ENCODE measurements at regions not wholly inside any gene's neighbourhood (a gene's known extent, or its start where the extent isn't known, plus 50 kb on each side); places are given as distances from the start of the nearest gene placed in this dataset.

- Mint-ChIP-seq H3K27me3 (ENCODE audit: insufficient read depth) (no peaks in the 10 kb centered on the region; the same call in 1 of the 2 replicates), H3K9me3 (peaks cover 57% of the 10 kb centered on the region), H3K27ac (no peak overlapping the region), H3K36me3 (ENCODE audit: low read depth) (no peaks in the 10 kb centered on the region), H3K4me3 (no peak overlapping the region), H3K4me1 (ENCODE audit: low read depth) (no peaks in the 10 kb centered on the region)
- TF ChIP-seq CTCF (IDR thresholded peaks at IDR 0.05) = no peak
- no peak for DNase-seq
These were observed 620.5 kb downstream of the IRX1 start for GRCh38 chr5:4216142-4216541.

GRCh38 chr5:4220016-4220415 is 624.4 kb downstream of the IRX1 start:
- DNase-seq = no peak
- no peak overlapping the region for H3K27ac Mint-ChIP-seq
- H3K4me3 Mint-ChIP-seq = no peak overlapping the region
- peaks cover 54% of the 10 kb centered on the region for H3K9me3 Mint-ChIP-seq
- H3K36me3 Mint-ChIP-seq (ENCODE audit: low read depth) = no peaks in the 10 kb centered on the region; the same call in 1 of the 2 replicates
- H3K4me1 Mint-ChIP-seq (ENCODE audit: low read depth) = no peaks in the 10 kb centered on the region
- TF ChIP-seq CTCF (IDR thresholded peaks at IDR 0.05) = no peak
- H3K27me3 Mint-ChIP-seq (ENCODE audit: insufficient read depth) = no peaks in the 10 kb centered on the region

- no peaks in the 10 kb centered on the region for H3K27me3 Mint-ChIP-seq (ENCODE audit: insufficient read depth)
These were observed 625.4 kb downstream of the IRX1 start for GRCh38 chr5:4221048-4221447.

GRCh38 chr5:4222147-4222546 is 626.5 kb downstream of the IRX1 start:
- Mint-ChIP-seq H3K4me3 (no peak overlapping the region), H3K27me3 (ENCODE audit: insufficient read depth) (no peaks in the 10 kb centered on the region), H3K27ac (no peak overlapping the region), H3K4me1 (ENCODE audit: low read depth) (no peaks in the 10 kb centered on the region), H3K9me3 (peaks cover 47% of the 10 kb centered on the region), H3K36me3 (ENCODE audit: low read depth) (no peaks in the 10 kb centered on the region; the same call in 1 of the 2 replicates)
- no peak for DNase-seq
- TF ChIP-seq CTCF (IDR thresholded peaks at IDR 0.05) = no peak

More at GRCh38 chr5:4221048-4221447, 625.4 kb downstream of the IRX1 start:
- Mint-ChIP-seq H3K4me3 (no peak overlapping the region), H3K27ac (no peak overlapping the region), H3K9me3 (peaks cover 53% of the 10 kb centered on the region), H3K36me3 (ENCODE audit: low read depth) (no peaks in the 10 kb centered on the region; the same call in 1 of the 2 replicates), H3K4me1 (ENCODE audit: low read depth) (no peaks in the 10 kb centered on the region)
- TF ChIP-seq CTCF (IDR thresholded peaks at IDR 0.05) = no peak
- no peak for DNase-seq

- Mint-ChIP-seq H3K4me3 (no peak overlapping the region), H3K9me3 (peaks cover 47% of the 10 kb centered on the region), H3K27me3 (ENCODE audit: insufficient read depth) (no peaks in the 10 kb centered on the region), H3K4me1 (ENCODE audit: low read depth) (no peaks in the 10 kb centered on the region), H3K27ac (no peak overlapping the region), H3K36me3 (ENCODE audit: low read depth) (no peaks in the 10 kb centered on the region; the same call in 1 of the 2 replicates)
- TF ChIP-seq CTCF (IDR thresholded peaks at IDR 0.05) = no peak
- DNase-seq = no peak
These were observed 627.2 kb downstream of the IRX1 start for GRCh38 chr5:4222821-4223220.

- no peak for TF ChIP-seq CTCF (IDR thresholded peaks at IDR 0.05)
- Mint-ChIP-seq H3K4me1 (ENCODE audit: low read depth) (no peaks in the 10 kb centered on the region), H3K36me3 (ENCODE audit: low read depth) (no peaks in the 10 kb centered on the region; the same call in 1 of the 2 replicates), H3K27ac (no peak overlapping the region), H3K27me3 (ENCODE audit: insufficient read depth) (no peaks in the 10 kb centered on the region), H3K9me3 (peaks cover 40% of the 10 kb centered on the region), H3K4me3 (no peak overlapping the region)
- DNase-seq = no peak
These were observed 630.1 kb downstream of the IRX1 start for GRCh38 chr5:4225741-4226140.
